ENCODE measurements at regions not wholly inside any gene's neighbourhood (a gene's known extent, or its start where the extent isn't known, plus 50 kb on each side); places are given as distances from the start of the nearest gene placed in this dataset.

DNA sequence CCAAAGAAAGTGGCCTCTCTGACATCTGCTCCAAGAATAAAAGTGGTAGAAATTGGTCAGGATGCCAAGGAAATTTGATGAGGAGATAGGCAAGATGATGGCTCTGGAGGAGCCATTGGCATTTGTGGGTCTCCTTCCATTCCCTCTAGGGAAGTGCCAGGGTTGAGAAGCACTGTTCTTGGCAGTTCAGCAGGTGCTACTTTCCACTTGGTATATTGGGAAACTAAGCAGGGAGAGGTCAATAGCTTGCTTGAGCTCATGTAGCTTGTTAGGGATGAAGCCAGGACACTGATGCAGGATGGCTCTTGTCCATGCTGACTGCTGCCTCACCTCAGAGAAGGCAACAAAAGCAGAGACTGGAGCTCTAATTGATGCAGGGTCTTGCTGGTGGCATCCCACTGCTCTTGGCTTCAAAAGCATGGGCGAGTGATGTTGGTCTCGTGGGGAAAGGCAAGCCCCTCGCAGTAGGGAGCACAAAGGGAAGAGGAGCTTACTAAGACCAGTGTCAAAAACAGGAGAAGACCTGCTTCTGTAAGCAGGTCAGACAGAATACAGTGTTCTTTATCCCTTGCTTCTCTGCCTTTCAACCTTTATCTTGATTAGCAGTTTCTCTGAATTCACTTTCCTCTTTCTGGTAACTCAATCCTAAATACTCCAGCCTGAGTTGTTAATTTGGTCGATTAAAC is 73.1 kb upstream of the RIPOR2 start:
- TF ChIP-seq POLR2A (IDR thresholded peaks at IDR 0.05; ENCODE audit: low read depth, low read length) (no peak), POLR2AphosphoS5 (IDR thresholded peaks at IDR 0.05; ENCODE audit: low read depth, low read length) (no peak)
